ENCODE measurements at regions not wholly inside any gene's neighbourhood (a gene's known extent, or its start where the extent isn't known, plus 50 kb on each side); places are given as distances from the start of the nearest gene placed in this dataset.

DNA sequence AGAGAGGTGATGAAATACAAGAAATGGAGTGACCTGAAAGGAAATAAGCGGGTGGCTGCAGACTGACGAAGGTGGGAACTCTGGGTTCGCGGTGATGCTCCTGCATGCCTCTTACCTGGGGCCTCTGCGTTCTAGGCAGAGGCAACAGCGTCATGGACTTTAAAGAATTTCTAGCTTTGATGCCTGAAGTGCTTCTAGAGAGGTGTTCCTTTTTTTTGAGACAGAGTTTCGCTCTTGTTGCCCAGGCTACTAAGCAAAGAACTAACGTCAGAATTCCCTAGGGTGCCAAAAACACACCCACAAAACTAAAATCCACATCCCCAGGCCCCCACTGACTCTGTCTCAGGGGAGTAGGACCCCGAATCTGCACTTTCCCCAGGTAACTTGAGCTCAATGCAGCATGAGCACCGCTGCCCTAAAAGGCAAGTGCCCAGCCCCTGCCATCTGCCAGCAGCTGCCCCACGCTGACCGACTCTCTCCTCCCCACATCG lies 110.5 kb upstream of the ID2 start:
- TF ChIP-seq SIN3A (IDR thresholded peaks at IDR 0.05; ENCODE audit: borderline replicate concordance, insufficient read depth, low read length) (no peak), POLR2AphosphoS5 (IDR thresholded peaks at IDR 0.05; ENCODE audit: low read depth, low read length) (no peak)
- TF ChIP-seq, protein P1, sequence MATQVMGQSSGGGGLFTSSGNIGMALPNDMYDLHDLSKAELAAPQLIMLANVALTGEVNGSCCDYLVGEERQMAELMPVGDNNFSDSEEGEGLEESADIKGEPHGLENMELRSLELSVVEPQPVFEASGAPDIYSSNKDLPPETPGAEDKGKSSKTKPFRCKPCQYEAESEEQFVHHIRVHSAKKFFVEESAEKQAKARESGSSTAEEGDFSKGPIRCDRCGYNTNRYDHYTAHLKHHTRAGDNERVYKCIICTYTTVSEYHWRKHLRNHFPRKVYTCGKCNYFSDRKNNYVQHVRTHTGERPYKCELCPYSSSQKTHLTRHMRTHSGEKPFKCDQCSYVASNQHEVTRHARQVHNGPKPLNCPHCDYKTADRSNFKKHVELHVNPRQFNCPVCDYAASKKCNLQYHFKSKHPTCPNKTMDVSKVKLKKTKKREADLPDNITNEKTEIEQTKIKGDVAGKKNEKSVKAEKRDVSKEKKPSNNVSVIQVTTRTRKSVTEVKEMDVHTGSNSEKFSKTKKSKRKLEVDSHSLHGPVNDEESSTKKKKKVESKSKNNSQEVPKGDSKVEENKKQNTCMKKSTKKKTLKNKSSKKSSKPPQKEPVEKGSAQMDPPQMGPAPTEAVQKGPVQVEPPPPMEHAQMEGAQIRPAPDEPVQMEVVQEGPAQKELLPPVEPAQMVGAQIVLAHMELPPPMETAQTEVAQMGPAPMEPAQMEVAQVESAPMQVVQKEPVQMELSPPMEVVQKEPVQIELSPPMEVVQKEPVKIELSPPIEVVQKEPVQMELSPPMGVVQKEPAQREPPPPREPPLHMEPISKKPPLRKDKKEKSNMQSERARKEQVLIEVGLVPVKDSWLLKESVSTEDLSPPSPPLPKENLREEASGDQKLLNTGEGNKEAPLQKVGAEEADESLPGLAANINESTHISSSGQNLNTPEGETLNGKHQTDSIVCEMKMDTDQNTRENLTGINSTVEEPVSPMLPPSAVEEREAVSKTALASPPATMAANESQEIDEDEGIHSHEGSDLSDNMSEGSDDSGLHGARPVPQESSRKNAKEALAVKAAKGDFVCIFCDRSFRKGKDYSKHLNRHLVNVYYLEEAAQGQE (IDR thresholded peaks at IDR 0.05; ENCODE audit: insufficient read depth in 1 of 2, low read depth in 2 of 2, low read length in 2 of 2): no peak
